NCI-H2081 treated with DMSO at 0.1 percent for 48 hours (cell line): ENCODE measurements at regions not wholly inside any gene's neighbourhood (a gene's known extent, or its start where the extent isn't known, plus 50 kb on each side); places are given as distances from the start of the nearest gene placed in this dataset.

ENCODE experiments used
- DNase-seq: peaks from one replicate; lab custom pipeline; 2025; lab: John Stamatoyannopoulos, UW

GRCh38 chr2:120828829-120829632, 93.4 kb downstream of the GLI2 start:
- no peak for DNase-seq

DNA sequence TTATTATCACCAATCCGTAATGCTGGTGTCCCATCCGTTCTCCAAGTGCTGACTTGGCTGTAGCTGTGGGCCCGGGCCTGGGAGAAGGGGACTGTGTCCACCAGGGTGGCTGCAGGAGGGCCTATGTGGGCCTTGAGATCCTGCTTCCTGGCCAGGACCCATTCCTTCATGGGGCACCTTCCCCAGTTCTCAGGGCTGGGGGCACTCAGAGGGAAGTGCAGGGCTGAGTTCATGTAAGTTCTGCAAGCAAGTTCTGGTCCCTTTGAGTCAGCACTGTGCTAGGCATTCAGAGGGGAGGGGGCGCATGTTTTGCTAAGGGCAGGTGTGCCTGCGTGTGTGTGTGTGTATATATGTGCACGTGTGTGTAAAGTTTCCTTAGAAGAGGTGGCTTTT, 94.0 kb downstream of the GLI2 start:
- DNase-seq, result no peak

- DNase-seq, result no peak
These were observed 94.6 kb downstream of the GLI2 start for GRCh38 chr2:120830096-120830830.

- DNase-seq, result no peak
These were observed 95.4 kb downstream of the GLI2 start for GRCh38 chr2:120831086-120831485.

GRCh38 chr2:120831891-120832290, 96.2 kb downstream of the GLI2 start:
- no peak for DNase-seq

DNA sequence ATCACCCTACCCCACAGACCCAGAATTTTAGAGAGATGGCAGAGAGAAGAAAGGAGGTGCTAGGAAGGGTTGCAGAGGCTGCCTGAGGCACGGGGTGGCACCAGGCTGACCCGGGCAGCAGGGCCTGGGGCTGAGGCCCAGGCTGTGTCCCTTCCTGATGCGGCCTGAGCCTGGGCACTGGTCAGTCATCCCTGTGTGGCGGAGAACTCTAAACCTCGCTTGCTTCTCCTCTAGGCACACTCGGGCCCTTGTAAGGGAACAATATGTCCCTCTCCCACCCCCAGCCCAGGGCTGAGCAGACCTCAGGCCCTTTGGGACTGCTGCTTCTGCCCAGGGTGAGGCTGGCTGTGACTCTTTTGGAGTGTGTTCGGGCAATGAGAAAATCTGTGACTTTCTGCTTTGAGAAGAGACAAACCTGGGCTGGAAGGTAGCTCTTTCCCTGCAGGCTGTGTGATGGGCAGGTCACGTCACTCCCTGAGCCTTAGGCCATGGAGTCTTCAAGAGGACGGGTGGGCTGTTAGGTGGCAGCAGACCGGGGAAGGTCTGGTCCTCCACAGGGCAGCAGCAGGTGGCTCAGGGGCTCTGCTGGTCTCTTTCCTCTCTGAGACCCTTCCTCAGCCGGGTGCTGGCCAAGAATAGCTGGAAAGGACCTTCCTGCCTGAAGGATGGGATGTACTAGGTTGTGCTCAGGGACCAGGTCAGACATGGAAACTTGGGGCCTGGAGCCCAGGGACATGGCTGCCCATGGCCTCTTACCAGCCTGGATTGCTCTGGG, 96.8 kb downstream of the GLI2 start:
- DNase-seq, result no peak

- no peak for DNase-seq
These were observed 97.5 kb downstream of the GLI2 start for GRCh38 chr2:120833127-120833675.

DNA sequence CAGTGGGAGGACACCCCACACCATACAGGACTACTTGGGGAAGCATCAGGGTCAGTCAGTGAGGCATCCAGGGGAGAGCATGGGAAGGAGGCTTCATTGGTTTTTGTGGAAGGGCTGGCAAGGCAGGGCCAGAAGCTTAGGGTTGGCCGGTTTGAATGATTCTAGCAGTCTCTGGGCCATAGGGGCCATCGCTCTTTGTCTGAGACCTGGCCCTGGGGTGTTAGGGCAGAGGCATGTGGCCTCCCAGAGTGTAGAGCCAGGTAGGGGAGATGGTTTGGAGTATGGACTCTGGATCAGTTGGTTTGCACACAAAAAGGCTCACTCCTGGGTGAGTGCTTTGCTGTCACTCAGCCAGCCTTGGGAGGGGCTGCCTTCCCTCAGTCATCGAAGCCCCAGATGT, 98.5 kb downstream of the GLI2 start:
- DNase-seq, result no peak

DNA sequence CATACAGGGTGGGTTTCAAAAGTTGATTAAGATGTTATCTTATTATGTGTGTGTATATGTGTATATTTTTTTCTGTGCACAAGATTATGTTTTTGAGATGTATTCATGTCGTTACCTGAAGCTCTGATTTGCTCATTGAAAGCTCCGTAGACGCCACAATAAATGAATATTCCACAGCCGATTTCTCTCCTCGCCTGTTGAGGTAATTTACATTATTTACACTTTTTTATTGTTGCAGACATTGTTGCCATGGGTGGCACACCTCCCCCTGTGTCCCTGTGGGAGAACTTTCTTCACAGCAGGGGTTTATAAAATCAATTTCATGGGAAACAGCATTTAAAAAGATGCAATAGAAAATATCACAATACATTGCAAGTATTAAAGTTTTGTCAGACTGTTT, 100.6 kb downstream of the GLI2 start:
- no peak for DNase-seq

DNA sequence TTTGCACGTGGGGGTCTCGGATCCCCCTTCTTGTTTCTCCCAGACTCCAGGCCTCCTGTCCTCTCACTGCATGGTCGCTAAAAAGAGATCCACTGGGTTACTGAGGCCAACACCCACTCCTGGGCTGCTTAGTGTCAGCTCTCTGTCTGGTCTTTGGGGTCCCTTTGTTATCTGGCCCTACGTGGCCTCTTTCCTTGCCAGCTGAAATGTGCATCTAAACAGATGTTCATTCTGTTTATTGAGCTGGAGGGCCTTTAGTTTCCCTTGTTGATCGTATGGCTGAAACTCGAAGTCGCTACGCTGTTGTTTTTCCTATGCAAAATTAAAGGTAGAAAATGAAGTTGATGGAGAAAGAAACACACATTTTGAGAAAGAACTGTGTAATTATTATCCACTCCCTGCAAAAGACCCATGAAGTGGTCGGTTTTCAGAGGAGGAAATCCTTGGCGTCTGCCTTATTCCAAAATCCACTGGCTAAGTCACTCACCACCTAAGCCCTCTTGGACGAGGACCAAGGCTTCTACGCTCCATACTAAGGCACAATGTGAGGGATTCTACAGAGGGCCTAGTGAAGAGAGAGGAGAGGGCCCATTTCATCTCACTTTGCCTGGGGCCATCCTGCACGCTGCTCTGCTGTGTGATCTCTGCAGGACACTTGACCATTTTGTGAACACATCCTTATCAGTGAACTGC, 105.3 kb downstream of the GLI2 start:
- DNase-seq, result no peak

DNA sequence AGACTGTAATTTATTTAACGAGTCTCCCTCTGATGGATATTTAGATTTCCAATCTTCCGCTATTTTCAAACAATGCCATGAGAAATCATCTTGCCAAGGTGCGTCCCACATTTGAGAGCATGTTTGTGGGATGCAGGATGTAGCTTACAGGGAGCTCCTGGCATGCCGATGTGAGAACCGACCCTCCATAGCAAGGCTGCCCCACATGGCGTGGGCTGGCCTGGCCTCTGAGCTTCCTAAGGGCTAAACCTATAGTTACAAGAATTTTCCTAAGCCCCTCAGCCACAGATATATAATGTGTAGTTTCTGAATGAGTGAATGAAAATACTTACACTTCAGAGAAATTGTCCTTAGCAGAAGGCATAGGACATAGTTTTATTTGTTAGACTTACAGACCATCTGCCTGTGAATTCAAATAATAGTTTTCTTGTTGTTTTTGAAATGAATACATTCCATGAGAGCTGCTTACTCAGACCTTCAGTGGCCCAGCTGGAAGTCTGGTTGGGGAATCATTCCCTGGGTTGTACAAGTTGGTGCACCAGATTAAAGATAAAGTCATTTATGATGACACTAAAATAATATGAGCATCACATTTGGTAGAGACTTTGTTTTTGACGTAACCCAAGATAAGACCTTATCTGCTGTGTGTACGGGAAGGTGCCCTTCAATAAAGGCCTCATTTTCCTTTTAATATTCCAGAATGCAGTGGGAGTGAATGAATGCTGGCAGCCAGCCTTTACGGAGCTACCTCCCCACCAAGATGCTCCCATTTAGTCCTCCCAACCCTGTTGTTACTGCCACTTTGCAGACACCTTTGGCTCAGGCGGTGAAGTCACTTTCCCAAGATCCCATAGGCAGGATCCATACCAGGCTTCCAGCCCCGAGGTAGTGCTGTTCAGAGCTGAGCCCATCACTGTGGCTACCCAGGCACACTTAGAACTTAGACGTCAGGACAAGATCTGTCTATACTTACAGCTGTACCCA, 107.1 kb downstream of the GLI2 start:
- no peak for DNase-seq

DNA sequence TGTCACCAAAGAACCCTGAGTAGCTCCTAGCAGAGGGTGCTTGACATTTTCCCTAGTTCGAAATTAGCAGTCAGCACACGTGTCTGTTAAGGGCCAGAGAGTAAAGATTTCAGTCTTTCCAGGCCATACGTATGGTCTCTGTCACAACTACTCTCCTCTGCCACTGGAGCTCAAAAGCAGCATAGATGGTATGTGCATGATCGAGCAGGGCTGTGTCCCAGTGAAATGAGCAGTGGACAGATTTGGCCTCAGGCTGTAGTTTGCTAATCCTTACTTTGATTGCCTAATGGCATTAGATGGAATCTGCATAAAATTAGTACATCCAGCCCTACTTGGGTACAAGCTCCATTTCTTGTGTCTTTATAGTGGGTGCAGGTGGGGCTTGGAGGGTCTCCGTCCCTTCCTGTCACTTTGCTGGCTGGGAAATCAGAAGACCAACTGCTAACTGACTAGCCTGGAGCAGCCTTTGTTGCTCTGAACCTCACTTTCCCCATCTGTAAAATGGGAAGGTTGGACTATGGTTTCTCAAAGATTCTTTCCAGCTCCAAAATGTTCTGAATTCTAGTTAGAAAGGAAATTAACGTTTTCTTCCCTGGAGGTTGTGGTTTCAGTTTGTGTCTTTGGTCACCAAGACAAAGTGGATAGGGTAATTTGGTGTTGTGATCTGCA, 108.5 kb downstream of the GLI2 start:
- no peak for DNase-seq

GRCh38 chr2:120845277-120845676, 109.6 kb downstream of the GLI2 start:
- DNase-seq, result no peak

GRCh38 chr2:120846406-120847095, 110.9 kb downstream of the GLI2 start:
- no peak for DNase-seq

DNA sequence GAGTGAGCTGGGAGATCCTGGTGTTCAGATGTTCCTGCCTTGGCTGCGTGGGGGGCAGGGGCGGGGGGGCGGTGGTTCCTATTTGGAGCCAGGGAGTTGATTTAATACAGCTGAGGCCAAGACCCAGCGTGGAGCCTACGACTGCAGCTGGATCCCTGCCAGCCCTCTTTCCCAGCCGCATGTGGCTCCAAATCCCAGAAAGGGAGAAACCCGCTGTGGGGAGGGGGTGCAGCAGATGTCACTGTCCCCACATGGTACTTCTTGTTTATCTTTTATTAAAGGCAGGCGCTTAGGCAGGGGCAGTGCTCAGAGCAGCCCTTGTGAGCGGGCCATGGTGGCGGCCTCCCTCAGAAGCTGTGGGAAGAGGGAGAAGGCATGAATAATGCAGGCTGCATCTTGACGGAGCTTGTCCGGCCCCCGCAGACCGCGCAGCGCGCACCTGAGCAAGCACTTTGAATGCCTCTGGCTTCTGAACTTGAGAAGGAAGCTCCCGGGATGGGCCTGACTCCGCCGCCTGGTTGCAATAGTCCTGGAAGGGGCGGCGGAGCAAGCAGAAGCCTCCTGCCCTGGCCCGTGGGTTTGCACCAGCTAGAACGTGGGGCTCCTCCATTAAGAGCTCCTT, 112.1 kb downstream of the GLI2 start:
- DNase-seq, result peak; percentile 28

DNA sequence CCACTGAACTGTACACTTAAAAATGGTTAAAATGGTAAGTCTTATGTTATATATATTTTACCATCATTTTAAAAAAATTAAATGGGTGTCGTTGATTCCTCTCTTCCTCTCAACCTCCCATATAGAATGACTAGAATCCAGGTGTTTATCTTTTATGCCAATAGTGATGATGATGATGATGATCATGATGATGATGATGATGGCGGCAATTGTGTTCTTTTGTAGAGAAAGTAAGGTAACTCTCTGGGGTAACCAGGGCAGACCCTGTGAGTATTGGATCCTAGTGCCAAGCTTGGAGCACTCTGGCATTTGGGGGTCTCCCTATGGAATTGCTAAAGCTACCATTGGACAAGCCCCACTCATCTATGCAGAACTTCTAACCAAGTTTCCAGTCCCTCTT, 113.6 kb downstream of the GLI2 start:
- DNase-seq, result no peak

GRCh38 chr2:120850551-120850950, 114.9 kb downstream of the GLI2 start:
- no peak for DNase-seq

- no peak for DNase-seq
These were observed 115.6 kb downstream of the GLI2 start for GRCh38 chr2:120851116-120851773.
